Coronary artery (tissue), 2 donors: ENCODE measurements at regions not wholly inside any gene's neighbourhood (a gene's known extent, or its start where the extent isn't known, plus 50 kb on each side); places are given as distances from the start of the nearest gene placed in this dataset.

Experiments
- DNase-seq: peaks from one replicate; pipeline ENCODE4 v3.0.0-alpha.2; 2017; ENCODE audit warnings: low spot score
- H3K27ac ChIP-seq, 2 donors: fragments of 200-600 bp; sonication (generic); one replicate each; pipeline ENCODE4 v1.5.1; 2016 to 2019
- H3K4me3 ChIP-seq: fragments of 200-600 bp; sonication (generic); 2 replicates; pipeline ENCODE4 v1.5.1; 2016; ENCODE audit warnings: mild to moderate bottlenecking, moderate library complexity
- CTCF ChIP-seq: fragments of 200-600 bp; sonication (generic); IDR thresholded peaks from one replicate; pipeline ENCODE4 v1.5.1; 2019; ENCODE audit warnings: antibody characterized with exemption

GRCh38 chr7:126185959-126186580, 1066.7 kb downstream of the GRM8 start:
- no peak for DNase-seq
- H3K27ac ChIP-seq, result no peak overlapping the region
- H3K4me3 ChIP-seq, result no peak overlapping the region
- no peak for TF ChIP-seq CTCF

- DNase-seq, result no peak
- TF ChIP-seq CTCF, result no peak
- Histone ChIP-seq H3K4me3 (no peak overlapping the region), H3K27ac (no peak overlapping the region)
These were observed 1072.8 kb downstream of the GRM8 start for GRCh38 chr7:126179916-126180315.

GRCh38 chr7:126178865-126179264, 1073.9 kb downstream of the GRM8 start:
- no peak for TF ChIP-seq CTCF
- DNase-seq, result no peak
- Histone ChIP-seq H3K4me3 (no peak overlapping the region), H3K27ac (no peak overlapping the region)

GRCh38 chr7:126177782-126178181, 1075.0 kb downstream of the GRM8 start:
- no peak for TF ChIP-seq CTCF
- DNase-seq, result no peak
- no peak overlapping the region for H3K27ac ChIP-seq
- H3K4me3 ChIP-seq, result no peak overlapping the region

GRCh38 chr7:126166645-126167044, 1086.1 kb downstream of the GRM8 start:
- DNase-seq, result no peak
- Histone ChIP-seq H3K27ac (no peak overlapping the region), H3K4me3 (no peak overlapping the region)
- no peak for TF ChIP-seq CTCF

- no peak for DNase-seq
- Histone ChIP-seq H3K4me3 (no peak overlapping the region), H3K27ac (no peak overlapping the region)
- no peak for TF ChIP-seq CTCF
These were observed 1089.1 kb downstream of the GRM8 start for GRCh38 chr7:126163647-126164046.

GRCh38 chr7:126157391-126157790, 1095.3 kb downstream of the GRM8 start:
- no peak for DNase-seq
- no peak overlapping the region for H3K4me3 ChIP-seq
- TF ChIP-seq CTCF, result no peak

More at GRCh38 chr7:126157391-126157790, 1095.3 kb downstream of the GRM8 start:
- no peak overlapping the region for H3K27ac ChIP-seq
